ENCODE measurements at regions not wholly inside any gene's neighbourhood (a gene's known extent, or its start where the extent isn't known, plus 50 kb on each side); places are given as distances from the start of the nearest gene placed in this dataset.

GRCh38 chr7:25979605-25980004 is 172.4 kb upstream of the NFE2L3 start:
- CTCF ChIA-PET, result no interaction called here

GRCh38 chr7:25982684-25983083 is 169.3 kb upstream of the NFE2L3 start:
- H4K20me1 ChIP-seq (ENCODE audit: insufficient read depth), result no peaks in the 10 kb centered on the region
- no peak overlapping the region for H2AFZ ChIP-seq
- BruUV-seq (replicated peaks), result no TSS peak
- H3K36me3 ChIP-seq (ENCODE audit: low read depth), result no peaks in the 10 kb centered on the region
- no peaks in the 10 kb centered on the region for H3F3A ChIP-seq (ENCODE audit: insufficient read depth, low read depth)
- POLR2A ChIA-PET (ENCODE audit: unreplicated experiment), result no interaction called here
- CTCF ChIA-PET, result no interaction called here
- H3K27me3 ChIP-seq (ENCODE audit: insufficient read depth, low read depth), result no peaks in the 10 kb centered on the region
- H3K9me3 ChIP-seq (ENCODE audit: insufficient read depth, low read depth), result no peaks in the 10 kb centered on the region; the same call in 1 of the 2 replicates
- intact Hi-C loops (cut with micrococcal nuclease; ENCODE audit: unreplicated experiment), result no loop called here
- H3K79me2 ChIP-seq (ENCODE audit: low read depth), result no peaks in the 10 kb centered on the region
- no peaks in the 10 kb centered on the region for H3K4me1 ChIP-seq (replicated peaks; ENCODE audit: insufficient read depth)
- H3K4me3 ChIP-seq, result no peak overlapping the region
- DNase-seq, result no peak
- H3K4me2 ChIP-seq, result no peak overlapping the region
- TF ChIP-seq EZH2 (IDR thresholded peaks at IDR 0.05; ENCODE audit: low read depth), result no peak
- TF ChIP-seq CTCF (conservative IDR thresholded peaks at IDR 0.05), result no peak
- H3K27ac ChIP-seq, result no peak overlapping the region
- H3K9me2 ChIP-seq (ENCODE audit: insufficient read depth), result no peaks in the 10 kb centered on the region

More at GRCh38 chr7:25979605-25980004, 172.4 kb upstream of the NFE2L3 start:
- intact Hi-C loops (cut with micrococcal nuclease; ENCODE audit: unreplicated experiment), result no loop called here
- Histone ChIP-seq H3K4me2 (no peak overlapping the region), H3K27ac (no peak overlapping the region), H3K4me3 (no peak overlapping the region), H3K27me3 (ENCODE audit: insufficient read depth, low read depth) (no peaks in the 10 kb centered on the region), H3K4me1 (replicated peaks; ENCODE audit: insufficient read depth) (no peaks in the 10 kb centered on the region), H4K20me1 (ENCODE audit: insufficient read depth) (no peaks in the 10 kb centered on the region), H3K9me3 (ENCODE audit: insufficient read depth, low read depth) (peaks cover 9% of the 10 kb centered on the region), H3K36me3 (ENCODE audit: low read depth) (no peaks in the 10 kb centered on the region), H3F3A (ENCODE audit: insufficient read depth, low read depth) (no peaks in the 10 kb centered on the region), H3K9me2 (ENCODE audit: insufficient read depth) (no peaks in the 10 kb centered on the region), H3K79me2 (ENCODE audit: low read depth) (no peaks in the 10 kb centered on the region), H2AFZ (no peak overlapping the region)
- TF ChIP-seq CTCF (conservative IDR thresholded peaks at IDR 0.05) (no peak), EZH2 (IDR thresholded peaks at IDR 0.05; ENCODE audit: low read depth) (no peak)
- POLR2A ChIA-PET (ENCODE audit: unreplicated experiment), result no interaction called here
- no peak for DNase-seq
- no TSS peak for BruUV-seq (replicated peaks)

- Histone ChIP-seq H3K9me3 (ENCODE audit: insufficient read depth, low read depth) (no peaks in the 10 kb centered on the region; the same call in 1 of the 2 replicates), H3K4me1 (replicated peaks; ENCODE audit: insufficient read depth) (no peaks in the 10 kb centered on the region), H3K27me3 (ENCODE audit: insufficient read depth, low read depth) (no peaks in the 10 kb centered on the region), H3K4me2 (no peak overlapping the region), H3K36me3 (ENCODE audit: low read depth) (no peaks in the 10 kb centered on the region), H2AFZ (no peak overlapping the region), H3K9me2 (ENCODE audit: insufficient read depth) (no peaks in the 10 kb centered on the region), H3K4me3 (no peak overlapping the region), H3K27ac (no peak overlapping the region), H3K79me2 (ENCODE audit: low read depth) (no peaks in the 10 kb centered on the region), H3F3A (ENCODE audit: insufficient read depth, low read depth) (no peaks in the 10 kb centered on the region), H4K20me1 (ENCODE audit: insufficient read depth) (no peaks in the 10 kb centered on the region; the same call in 1 of the 2 replicates)
- TF ChIP-seq CTCF (conservative IDR thresholded peaks at IDR 0.05) (no peak), EZH2 (IDR thresholded peaks at IDR 0.05; ENCODE audit: low read depth) (no peak)
- POLR2A ChIA-PET (ENCODE audit: unreplicated experiment), result interaction anchor here (1.0 kb wide), 1 partner anchor 37 kb away, joined by 3 read pairs; no protein-coding TSS in a partner anchor
- no peak for DNase-seq
- CTCF ChIA-PET, result no interaction called here
- intact Hi-C loops (cut with micrococcal nuclease; ENCODE audit: unreplicated experiment), result no loop called here
- no TSS peak for BruUV-seq (replicated peaks)
Observed at GRCh38 chr7:25985196-25985595, 166.8 kb upstream of the NFE2L3 start.
